ENCODE measurements at regions not wholly inside any gene's neighbourhood (a gene's known extent, or its start where the extent isn't known, plus 50 kb on each side); places are given as distances from the start of the nearest gene placed in this dataset.

DNA sequence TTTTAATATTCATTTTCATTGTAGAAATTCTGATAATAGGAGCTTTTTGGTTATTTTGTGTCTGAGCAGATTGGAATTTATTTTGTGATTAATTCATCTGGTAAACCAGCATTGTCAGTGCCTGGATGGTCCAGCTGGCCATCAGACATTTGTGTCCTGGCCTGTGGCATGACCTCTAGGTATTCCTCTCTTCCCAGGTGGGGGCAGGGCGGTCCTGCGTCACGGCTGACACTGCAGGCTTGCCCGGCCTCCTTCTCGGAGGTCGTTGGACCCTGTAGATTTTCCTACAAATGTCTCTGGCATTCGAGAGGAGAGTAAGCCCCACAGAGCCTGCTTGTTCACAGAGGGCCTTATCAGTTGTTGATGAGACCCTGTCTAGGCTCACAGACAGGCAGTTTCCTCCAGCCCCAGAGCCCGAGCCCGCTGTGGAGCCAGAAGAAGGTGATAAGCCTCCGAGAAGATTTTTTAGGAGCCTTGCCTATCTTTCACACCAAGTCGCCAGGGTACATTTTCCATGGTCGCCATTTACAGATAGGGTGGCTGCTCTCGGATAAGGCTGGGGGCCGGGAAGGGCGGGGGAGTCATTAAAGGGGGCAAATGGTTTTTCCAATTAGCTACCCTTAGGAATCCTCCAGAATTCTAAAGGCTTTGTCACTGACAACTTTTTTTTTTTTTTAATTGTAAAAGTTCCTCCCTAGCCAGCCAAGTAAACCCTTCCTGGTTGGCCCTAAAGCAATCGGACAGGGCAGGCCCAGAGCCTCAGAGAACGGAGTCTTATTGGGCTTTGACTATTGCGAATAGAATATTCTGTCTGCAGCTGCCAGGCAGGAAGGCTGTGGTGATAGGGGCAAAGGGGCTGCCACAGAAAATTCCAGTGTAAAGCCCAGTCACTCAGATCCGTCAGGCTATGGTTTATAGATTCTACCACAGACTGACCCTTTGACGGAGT is 78.1 kb upstream of the TBX20 start:
- DNase-seq, result no peak

DNA sequence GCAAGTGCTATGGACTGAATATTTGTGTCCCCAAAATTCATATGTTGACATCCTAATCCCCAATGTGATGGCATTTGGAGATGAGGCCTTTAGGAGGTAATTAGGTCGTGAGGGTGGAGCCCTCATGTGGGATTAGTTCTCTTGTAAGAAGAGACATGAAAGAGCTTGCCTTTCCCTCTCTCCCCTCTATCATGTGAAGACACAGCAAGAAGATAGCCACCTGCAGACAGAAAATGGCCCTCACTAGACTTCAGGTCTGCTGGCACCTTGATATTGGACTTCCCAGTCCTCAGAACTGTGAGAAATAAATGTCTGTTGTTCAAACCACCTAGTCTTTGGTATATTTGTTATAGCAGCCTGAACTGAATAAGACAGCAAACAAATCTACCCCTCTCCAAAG is 75.1 kb upstream of the TBX20 start:
- DNase-seq, result no peak

DNA sequence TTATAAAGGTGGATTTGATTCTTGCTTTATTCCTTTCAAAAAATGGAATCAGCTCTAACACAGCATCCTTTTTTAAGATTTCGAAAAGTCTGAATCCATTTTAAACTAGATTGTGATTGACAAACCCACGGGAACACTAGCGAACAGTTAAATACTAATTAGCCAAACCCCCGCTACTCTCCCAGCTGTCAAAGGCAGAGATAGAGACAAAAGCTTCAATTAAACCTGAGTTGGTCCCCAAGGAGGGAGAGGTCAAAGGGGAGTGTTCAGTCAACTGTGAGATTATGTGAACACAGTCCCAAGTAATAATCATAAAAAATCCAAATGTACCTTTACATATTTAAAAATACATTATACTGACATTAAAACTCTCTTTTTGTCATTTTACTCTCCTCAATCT is 65.7 kb upstream of the TBX20 start:
- no peak for DNase-seq

DNA sequence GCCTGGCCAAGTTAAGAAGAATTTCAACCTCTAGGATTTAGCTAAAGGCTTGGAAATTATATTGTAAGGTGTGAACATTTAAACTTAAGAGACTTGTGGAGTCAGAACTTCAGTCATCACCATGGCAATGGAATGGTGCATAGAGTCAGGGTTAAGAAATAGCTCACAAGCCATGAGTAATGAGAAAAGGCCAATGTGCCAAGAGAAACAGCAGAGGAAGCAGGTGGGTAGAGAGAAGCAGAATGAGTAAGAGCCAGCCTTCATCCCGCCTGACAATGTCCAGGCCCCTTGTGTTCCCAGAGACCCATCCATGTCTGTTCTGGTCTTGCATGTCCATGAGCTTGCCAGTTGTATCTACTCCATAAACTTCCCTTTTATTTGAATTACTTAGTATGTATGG is 62.6 kb upstream of the TBX20 start:
- no peak for DNase-seq

DNA sequence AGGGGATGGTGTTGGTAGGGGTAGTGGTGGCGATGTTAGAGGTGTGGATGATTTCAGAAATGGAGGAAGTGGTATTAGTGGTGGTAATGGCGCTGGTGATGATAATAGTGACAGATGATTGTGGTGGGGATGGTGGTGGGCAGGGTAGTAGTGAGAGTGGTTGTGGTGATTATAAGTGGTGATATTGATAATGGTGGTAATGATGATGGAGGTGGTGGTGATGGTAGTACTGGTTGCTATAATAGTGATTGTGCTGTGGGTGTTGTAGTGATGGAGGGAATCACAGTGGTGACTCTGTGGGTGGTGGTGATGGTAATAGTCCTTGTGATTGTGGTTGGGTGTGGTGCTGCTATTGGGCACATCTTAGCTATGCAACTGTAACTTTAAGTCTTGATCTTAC is 61.6 kb upstream of the TBX20 start:
- no peak for DNase-seq

- no peak for DNase-seq
Observed at GRCh38 chr7:35314354-35314753, 60.5 kb upstream of the TBX20 start.

- no peak for DNase-seq
Observed at GRCh38 chr7:35313575-35313974, 59.7 kb upstream of the TBX20 start.
